ENCODE measurements at regions not wholly inside any gene's neighbourhood (a gene's known extent, or its start where the extent isn't known, plus 50 kb on each side); places are given as distances from the start of the nearest gene placed in this dataset.

GRCh38 chrX:138858438-138858837, 146.9 kb upstream of the FGF13 start:
- intact Hi-C loops (cut with micrococcal nuclease), result no loop called here
- Histone ChIP-seq H3K4me1 (ENCODE audit: control insufficient read depth in 1 of 2, insufficient read depth in 2 of 2, low read length in 2 of 2) (no peaks in the 10 kb centered on the region), H3K4me2 (ENCODE audit: low read length) (no peak overlapping the region), H3K79me2 (ENCODE audit: insufficient read depth, low read length) (no peaks in the 10 kb centered on the region), H3K9ac (ENCODE audit: low read length) (no peak overlapping the region), H3K27ac (ENCODE audit: low read depth, low read length) (no peak overlapping the region), H3K27me3 (ENCODE audit: insufficient read depth, low read length) (no peaks in the 10 kb centered on the region), H2AFZ (ENCODE audit: low read depth, low read length, poor library complexity, severe bottlenecking) (no peak overlapping the region), H4K20me1 (ENCODE audit: insufficient read depth) (no peaks in the 10 kb centered on the region), H3K9me3 (ENCODE audit: control insufficient read depth in 1 of 2, insufficient read depth in 1 of 2, low read depth in 1 of 2, low read length in 2 of 2) (no peaks in the 10 kb centered on the region), H3K36me3 (ENCODE audit: control insufficient read depth in 1 of 2, insufficient read depth in 2 of 2, low read length in 2 of 2) (no peaks in the 10 kb centered on the region), H3K4me3 (replicated peaks in 1 of 2; ENCODE audit: low read depth in 1 of 2, low read length in 2 of 2) (no peak overlapping the region), H3K9me2 (ENCODE audit: insufficient read depth) (no peaks in the 10 kb centered on the region)
- POLR2A ChIA-PET, result no interaction called here
- no peak for TF ChIP-seq JUND (IDR thresholded peaks at IDR 0.05)
- TF ChIP-seq ZBTB33 (IDR thresholded peaks at IDR 0.05; ENCODE audit: extremely low read depth, insufficient replicate concordance, low read length), result no peak
- TF ChIP-seq EZH2phosphoT487 (IDR thresholded peaks at IDR 0.05; ENCODE audit: borderline replicate concordance), result no peak
- TF ChIP-seq POLR2AphosphoS5 (IDR thresholded peaks at IDR 0.05; ENCODE audit: low read depth, low read length), result no peak
- TF ChIP-seq SP1 (IDR thresholded peaks at IDR 0.05; ENCODE audit: low read depth), result no peak
- TF ChIP-seq SIN3A (IDR thresholded peaks at IDR 0.05; ENCODE audit: low read depth), result no peak
- no peak for TF ChIP-seq ATF3 (IDR thresholded peaks at IDR 0.05)
- no peak for TF ChIP-seq POLR2A (IDR thresholded peaks at IDR 0.05; ENCODE audit: borderline replicate concordance, extremely low read depth, insufficient read depth, insufficient read length)
- no peak for TF ChIP-seq YY1 (IDR thresholded peaks at IDR 0.05; ENCODE audit: extremely low read depth, insufficient replicate concordance, low read depth, low read length)
- no peak for TF ChIP-seq TCF7L2 (IDR thresholded peaks at IDR 0.05; ENCODE audit: borderline replicate concordance, extremely low read depth, insufficient read depth, insufficient read length)
- no peak for TF ChIP-seq CBX3 (IDR thresholded peaks at IDR 0.05; ENCODE audit: low read depth)
- TF ChIP-seq, protein P1, sequence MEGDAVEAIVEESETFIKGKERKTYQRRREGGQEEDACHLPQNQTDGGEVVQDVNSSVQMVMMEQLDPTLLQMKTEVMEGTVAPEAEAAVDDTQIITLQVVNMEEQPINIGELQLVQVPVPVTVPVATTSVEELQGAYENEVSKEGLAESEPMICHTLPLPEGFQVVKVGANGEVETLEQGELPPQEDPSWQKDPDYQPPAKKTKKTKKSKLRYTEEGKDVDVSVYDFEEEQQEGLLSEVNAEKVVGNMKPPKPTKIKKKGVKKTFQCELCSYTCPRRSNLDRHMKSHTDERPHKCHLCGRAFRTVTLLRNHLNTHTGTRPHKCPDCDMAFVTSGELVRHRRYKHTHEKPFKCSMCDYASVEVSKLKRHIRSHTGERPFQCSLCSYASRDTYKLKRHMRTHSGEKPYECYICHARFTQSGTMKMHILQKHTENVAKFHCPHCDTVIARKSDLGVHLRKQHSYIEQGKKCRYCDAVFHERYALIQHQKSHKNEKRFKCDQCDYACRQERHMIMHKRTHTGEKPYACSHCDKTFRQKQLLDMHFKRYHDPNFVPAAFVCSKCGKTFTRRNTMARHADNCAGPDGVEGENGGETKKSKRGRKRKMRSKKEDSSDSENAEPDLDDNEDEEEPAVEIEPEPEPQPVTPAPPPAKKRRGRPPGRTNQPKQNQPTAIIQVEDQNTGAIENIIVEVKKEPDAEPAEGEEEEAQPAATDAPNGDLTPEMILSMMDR (IDR thresholded peaks at IDR 0.05 in 2 of 3, conservative IDR thresholded peaks at IDR 0.05 in 1 of 3; ENCODE audit: borderline replicate concordance in 1 of 3, insufficient read depth in 1 of 3, low read depth in 2 of 3, low read length in 2 of 3), result no peak
- no peak for TF ChIP-seq RAD21 (IDR thresholded peaks at IDR 0.05; ENCODE audit: low read depth)
- TF ChIP-seq, protein P2, sequence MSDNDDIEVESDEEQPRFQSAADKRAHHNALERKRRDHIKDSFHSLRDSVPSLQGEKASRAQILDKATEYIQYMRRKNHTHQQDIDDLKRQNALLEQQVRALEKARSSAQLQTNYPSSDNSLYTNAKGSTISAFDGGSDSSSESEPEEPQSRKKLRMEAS (IDR thresholded peaks at IDR 0.05), result no peak
- TF ChIP-seq CEBPB (IDR thresholded peaks at IDR 0.05; ENCODE audit: low read depth), result no peak
- TF ChIP-seq EZH2 (IDR thresholded peaks at IDR 0.05), result no peak
- CTCF ChIA-PET, result no interaction called here
- ATAC-seq, result no peak
- DNase-seq (ENCODE audit: low read depth, low spot score), result no peak
- RAD21 ChIA-PET (ENCODE audit: low non-redundant PET in 1 of 2, low total read pairs in 2 of 2, uncharacterized antibody in 2 of 2, unreplicated experiment in 2 of 2), result no interaction called here
- no TSS peak for BruUV-seq (replicated peaks)

Measured in HCT116 (cell line).